GM23338 (cell line): ENCODE measurements at regions not wholly inside any gene's neighbourhood (a gene's known extent, or its start where the extent isn't known, plus 50 kb on each side); places are given as distances from the start of the nearest gene placed in this dataset.

ENCODE experiments used
- ATAC-seq: fragments of 200-7000 bp; cut with Tn5 transposase; 3 replicates; pipeline ENCODE4 v1.9.1; 2020
- DNase-seq: peaks from one replicate; pipeline ENCODE4 v3.0.0-alpha.2; 2015; ENCODE audit warnings: low spot score
- H2AFZ ChIP-seq: fragments of 200-600 bp; sonication (generic); 2 replicates; pipeline ENCODE4 v1.8.0; 2016; ENCODE audit warnings: antibody characterized with exemption, mild to moderate bottlenecking, moderate library complexity
- H3F3A ChIP-seq: fragments of 200-600 bp; sonication (generic); replicated peaks from 2 replicates; pipeline ENCODE4 v1.8.0; 2017; ENCODE audit warnings: antibody characterized with exemption, mixed run types, low read depth
- H3K27ac ChIP-seq: fragments of 200-600 bp; sonication (generic); 2 replicates; pipeline ENCODE4 v1.6.1; 2016; ENCODE audit warnings: low read depth
- H3K27me3 ChIP-seq: fragments of 200-600 bp; sonication (generic); 2 replicates; pipeline ENCODE4 v1.8.0; 2016; ENCODE audit warnings: mild to moderate bottlenecking, mixed run types, moderate library complexity; ENCODE audit not compliant: insufficient read depth
- H3K36me3 ChIP-seq: fragments of 200-600 bp; sonication (generic); 2 replicates; pipeline ENCODE4 v1.8.0; 2016; ENCODE audit warnings: mild to moderate bottlenecking; ENCODE audit not compliant: insufficient read depth
- H3K4me1 ChIP-seq: fragments of 200-600 bp; sonication (generic); 2 replicates; pipeline ENCODE4 v1.8.0; 2016; ENCODE audit warnings: mild to moderate bottlenecking, moderate library complexity; ENCODE audit not compliant: insufficient read depth
- H3K4me2 ChIP-seq: fragments of 200-600 bp; sonication (generic); 2 replicates; pipeline ENCODE4 v1.7.1; 2017; ENCODE audit warnings: mixed run types
- H3K4me3 ChIP-seq: fragments of 200-600 bp; sonication (generic); 2 replicates; pipeline ENCODE4 v1.6.1; 2016; ENCODE audit warnings: mixed run types
- H3K79me2 ChIP-seq: fragments of 200-600 bp; sonication (generic); replicated peaks from 2 replicates; pipeline ENCODE4 v1.8.0; 2017; ENCODE audit warnings: mild to moderate bottlenecking; ENCODE audit not compliant: insufficient read depth
- H3K9me2 ChIP-seq: fragments of 200-600 bp; sonication (generic); 2 replicates; pipeline ENCODE4 v1.8.0; 2017; ENCODE audit not compliant: insufficient read depth
- H4K20me1 ChIP-seq: fragments of 200-600 bp; sonication (generic); replicated peaks from 2 replicates; pipeline ENCODE4 v1.8.0; 2017; ENCODE audit warnings: mild to moderate bottlenecking; ENCODE audit not compliant: insufficient read depth
- H3K27ac Mint-ChIP-seq: 2 replicates; pipeline ENCODE4 v1.8.0; 2020; ENCODE audit warnings: inconsistent platforms, mild to moderate bottlenecking, moderate library complexity, mixed read lengths
- H3K27me3 Mint-ChIP-seq: 3 replicates; pipeline ENCODE4 v1.8.0; 2022; ENCODE audit warnings: low read depth, mild to moderate bottlenecking, moderate library complexity, mixed read lengths, inconsistent platforms; ENCODE audit not compliant: insufficient read depth, poor library complexity
- H3K36me3 Mint-ChIP-seq: 3 replicates; pipeline ENCODE4 v1.8.0; 2021; ENCODE audit warnings: low read depth, mild to moderate bottlenecking, inconsistent platforms, moderate library complexity, mixed read lengths
- H3K4me1 Mint-ChIP-seq: 3 replicates; pipeline ENCODE4 v1.8.0; 2020; ENCODE audit warnings: mild to moderate bottlenecking, inconsistent platforms, mixed read lengths
- H3K4me3 Mint-ChIP-seq: 3 replicates; pipeline ENCODE4 v1.8.0; 2021; ENCODE audit warnings: moderate library complexity, mild to moderate bottlenecking, inconsistent platforms, mixed read lengths
- H3K9me3 Mint-ChIP-seq: 3 replicates; pipeline ENCODE4 v1.8.0; 2020; ENCODE audit warnings: moderate library complexity, mild to moderate bottlenecking, inconsistent platforms, mixed read lengths
- CREB1 ChIP-seq: fragments of 250-450 bp; sonication (Bioruptor Pico); IDR thresholded peaks from 2 replicates; pipeline ENCODE4 v1.5.0; 2020; ENCODE audit warnings: low read depth, mild to moderate bottlenecking, moderate library complexity
- CTCF ChIP-seq, 2 experiments: fragments of 200-600 bp in 1 of 2; sonication (generic) in 1 of 2; conservative IDR thresholded peaks; 2 replicates each; pipeline versions ENCODE4 v1.5.1 to v1.6.1; 2016 to 2017; ENCODE audit warnings: antibody characterized with exemption in 2 of 2, low read depth in 2 of 2, mild to moderate bottlenecking in 2 of 2, moderate library complexity in 1 of 2
- ETS1 ChIP-seq: IDR thresholded peaks from 2 replicates; pipeline ENCODE4 v1.6.1; 2016; ENCODE audit warnings: antibody characterized with exemption
- EZH2 ChIP-seq: fragments of 200-600 bp; sonication (generic); IDR thresholded peaks from one replicate; pipeline ENCODE4 v1.8.0; 2017; ENCODE audit warnings: antibody characterized with exemption, mild to moderate bottlenecking, low read depth; ENCODE audit not compliant: unreplicated experiment
- EZH2phosphoT487 ChIP-seq: fragments of 200-600 bp; sonication (generic); IDR thresholded peaks from one replicate; pipeline ENCODE4 v1.8.1; 2018; ENCODE audit warnings: antibody characterized with exemption; ENCODE audit not compliant: unreplicated experiment
- JUNB ChIP-seq: IDR thresholded peaks from one replicate; pipeline ENCODE4 v1.6.1; 2016; ENCODE audit warnings: antibody characterized with exemption; ENCODE audit not compliant: unreplicated experiment
- NANOG ChIP-seq: IDR thresholded peaks from 2 replicates; pipeline ENCODE4 v1.6.1; 2016; ENCODE audit warnings: antibody characterized with exemption, borderline replicate concordance
- POLR2AphosphoS5 ChIP-seq: IDR thresholded peaks from 2 replicates; pipeline ENCODE4 v1.6.1; 2016; ENCODE audit warnings: antibody characterized with exemption, low read depth
- STAT1 ChIP-seq: IDR thresholded peaks from one replicate; pipeline ENCODE4 v1.6.1; 2016; ENCODE audit warnings: antibody characterized with exemption; ENCODE audit not compliant: unreplicated experiment
- ZNF114 ChIP-seq: fragments of 250-450 bp; sonication (Bioruptor Pico); IDR thresholded peaks from 2 replicates; pipeline ENCODE4 v1.5.0; 2020; ENCODE audit warnings: mild to moderate bottlenecking, moderate library complexity
- ZNF331 ChIP-seq: fragments of 250-450 bp; sonication (Bioruptor Pico); IDR thresholded peaks from 2 replicates; pipeline ENCODE4 v1.5.0; 2020; ENCODE audit warnings: low read depth, mild to moderate bottlenecking, moderate library complexity

GRCh38 chr7:133190650-133191049 lies 62.2 kb upstream of the EXOC4 start:
- H3K27ac ChIP-seq = no peak overlapping the region

GRCh38 chr7:133191787-133192186 lies 61.1 kb upstream of the EXOC4 start:
- H3K4me3 ChIP-seq = no peak overlapping the region
- ATAC-seq (no peak), DNase-seq (no peak)
- H3K36me3 ChIP-seq = no peaks in the 10 kb centered on the region
- TF ChIP-seq NANOG (no peak), ZNF114 (CRISPR knock-in tag) (no peak), EZH2 (no peak), STAT1 (no peak)
- peaks cover 24% of the 10 kb centered on the region for H3K4me1 ChIP-seq
- no peak overlapping the region for H3K4me3 Mint-ChIP-seq
- no peaks in the 10 kb centered on the region for H3F3A ChIP-seq
- H3K9me3 Mint-ChIP-seq = peaks cover 14% of the 10 kb centered on the region
- no peaks in the 10 kb centered on the region for H3K27me3 ChIP-seq
- peaks cover 13% of the 10 kb centered on the region for H3K36me3 Mint-ChIP-seq
- no peak overlapping the region for H3K27ac ChIP-seq
- H3K4me2 ChIP-seq = no peak overlapping the region
- peaks cover 22% of the 10 kb centered on the region for H3K4me1 Mint-ChIP-seq
- H3K9me2 ChIP-seq = no peaks in the 10 kb centered on the region
- peak overlapping the region; percentile 56; the same call in 1 of the 2 replicates for H2AFZ ChIP-seq
- H3K27ac Mint-ChIP-seq = no peak overlapping the region
- no peaks in the 10 kb centered on the region for H3K79me2 ChIP-seq
- no peaks in the 10 kb centered on the region for H4K20me1 ChIP-seq
- peaks cover 5% of the 10 kb centered on the region for H3K27me3 Mint-ChIP-seq

More at GRCh38 chr7:133190650-133191049, 62.2 kb upstream of the EXOC4 start:
- peaks cover 16% of the 10 kb centered on the region for H3K4me1 Mint-ChIP-seq
- Histone ChIP-seq H3K9me2 (no peaks in the 10 kb centered on the region), H3K4me1 (peaks cover 16% of the 10 kb centered on the region), H3K4me2 (no peak overlapping the region), H3K4me3 (no peak overlapping the region), H3F3A (no peaks in the 10 kb centered on the region), H3K27me3 (no peaks in the 10 kb centered on the region), H4K20me1 (no peaks in the 10 kb centered on the region), H3K79me2 (no peaks in the 10 kb centered on the region), H2AFZ (no peak overlapping the region), H3K36me3 (no peaks in the 10 kb centered on the region)
- H3K27me3 Mint-ChIP-seq = peaks cover 5% of the 10 kb centered on the region
- no peak overlapping the region for H3K27ac Mint-ChIP-seq
- H3K36me3 Mint-ChIP-seq = peaks cover 13% of the 10 kb centered on the region
- TF ChIP-seq ZNF331 (no peak), ETS1 (no peak), CTCF (conservative IDR thresholded peaks at IDR 0.05; ENCODE audit: low read depth in 2 of 2) (no peak), NANOG (no peak), ZNF114 (CRISPR knock-in tag) (no peak)
- peaks cover 14% of the 10 kb centered on the region for H3K9me3 Mint-ChIP-seq
- ATAC-seq (no peak), DNase-seq (no peak)
- no peak overlapping the region for H3K4me3 Mint-ChIP-seq

GRCh38 chr7:133195868-133196267 lies 57.0 kb upstream of the EXOC4 start:
- H3K36me3 ChIP-seq = no peaks in the 10 kb centered on the region
- peaks cover 17% of the 10 kb centered on the region for H3K36me3 Mint-ChIP-seq
- no peak overlapping the region for H3K4me3 Mint-ChIP-seq
- H3K9me3 Mint-ChIP-seq = peaks cover 14% of the 10 kb centered on the region
- no peak overlapping the region for H3K4me3 ChIP-seq
- H3K27ac ChIP-seq = no peak overlapping the region
- H3K9me2 ChIP-seq = peaks cover 3% of the 10 kb centered on the region; the same call in 1 of the 2 replicates
- peaks cover 19% of the 10 kb centered on the region for H3K4me1 ChIP-seq
- no peak overlapping the region for H3K27ac Mint-ChIP-seq
- H3K27me3 Mint-ChIP-seq = peaks cover 5% of the 10 kb centered on the region
- no peak overlapping the region for H3K4me2 ChIP-seq
- H3K27me3 ChIP-seq = no peaks in the 10 kb centered on the region
- ATAC-seq (no peak), DNase-seq (no peak)
- no peak overlapping the region for H2AFZ ChIP-seq
- H3K4me1 Mint-ChIP-seq = peaks cover 31% of the 10 kb centered on the region
- no peaks in the 10 kb centered on the region for H3F3A ChIP-seq
- no peaks in the 10 kb centered on the region for H4K20me1 ChIP-seq
- H3K79me2 ChIP-seq = no peaks in the 10 kb centered on the region
- TF ChIP-seq CREB1 (CRISPR knock-in tag) = no peak
- TF ChIP-seq ZNF331 = no peak
- TF ChIP-seq ZNF114 (CRISPR knock-in tag) = no peak
- no peak for TF ChIP-seq STAT1
- TF ChIP-seq EZH2 = no peak
- TF ChIP-seq JUNB = no peak
- TF ChIP-seq POLR2AphosphoS5 = no peak
- no peak for TF ChIP-seq EZH2phosphoT487
